DOHH2 (cell line): ENCODE measurements at regions not wholly inside any gene's neighbourhood (a gene's known extent, or its start where the extent isn't known, plus 50 kb on each side); places are given as distances from the start of the nearest gene placed in this dataset.

ENCODE experiments used
- CTCF ChIP-seq: fragments of 200-600 bp; sonication (generic); IDR thresholded peaks from one replicate; pipeline ENCODE4 v1.5.1; 2014; ENCODE audit warnings: antibody characterized with exemption, mild to moderate bottlenecking, low read depth, low read length; ENCODE audit not compliant: poor library complexity, severe bottlenecking
- EZH2phosphoT487 ChIP-seq: fragments of 200-600 bp; sonication (generic); IDR thresholded peaks from 2 replicates; pipeline ENCODE4 v1.6.1; 2017; ENCODE audit warnings: borderline replicate concordance, mild to moderate bottlenecking, antibody characterized with exemption, low read length, moderate library complexity, mixed read lengths

DNA sequence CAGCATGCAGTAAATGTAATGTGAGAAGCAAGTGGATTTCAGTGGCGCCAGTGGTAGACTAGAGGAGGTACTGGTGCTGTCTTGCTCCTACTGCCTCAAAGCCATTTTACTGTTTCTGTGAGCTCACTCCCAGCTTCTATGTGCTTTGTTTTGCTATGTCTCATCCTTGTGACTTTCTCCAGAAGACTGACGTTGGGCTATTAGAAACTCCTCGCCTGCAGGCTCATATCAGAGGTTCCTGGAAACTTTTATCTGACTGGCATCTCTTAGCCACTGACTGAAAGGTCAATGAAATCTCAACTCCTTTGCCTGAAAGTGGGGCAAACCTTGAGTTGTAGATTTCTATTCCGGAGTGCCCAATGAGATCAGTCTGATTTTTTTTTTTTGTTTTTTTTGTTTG is 66.4 kb upstream of the SORCS1 start:
- TF ChIP-seq CTCF, result no peak
- TF ChIP-seq EZH2phosphoT487, result no peak
